RWPE1 (cell line): ENCODE measurements at regions not wholly inside any gene's neighbourhood (a gene's known extent, or its start where the extent isn't known, plus 50 kb on each side); places are given as distances from the start of the nearest gene placed in this dataset.

ENCODE experiments used
- CTCF ChIA-PET: fragments of 350-600 bp; sonication (Branson Sonifier 250); formaldehyde crosslinking; extraction: SDS; loops from one replicate; lab custom pipeline; 2021; lab: Yijun Ruan, JAX
- POLR2A ChIA-PET: fragments of 400-600 bp; formaldehyde crosslinking; extraction: SDS; loops from one replicate; lab custom pipeline; 2020; ENCODE audit warnings: antibody characterized with exemption; ENCODE audit not compliant: low non-redundant PET; lab: Yijun Ruan, JAX
- DNase-seq: peaks from one replicate; pipeline ENCODE4 v3.0.0; 2012; ENCODE audit warnings: low spot score
- H3K27ac ChIP-seq: fragments of 450-650 bp; 2 replicates; pipeline ENCODE4 v1.5.1; 2017
- CTCF ChIP-seq: fragments of 450-650 bp; conservative IDR thresholded peaks from 2 replicates; pipeline ENCODE4 v1.5.1; 2017; ENCODE audit warnings: low read depth, mild to moderate bottlenecking

- no peak overlapping the region for H3K27ac ChIP-seq
- POLR2A ChIA-PET: no interaction called here
- CTCF ChIA-PET: interaction anchor here (0.6 to 0.7 kb wide), 2 partner anchors 31 to 168 kb away, joined by 4 read pairs; no protein-coding TSS in a partner anchor
- no peak for TF ChIP-seq CTCF
- DNase-seq: no peak
Measured at GRCh38 chr5:124036786-124037185, 524.8 kb downstream of the CSNK1G3 start.

GRCh38 chr5:124034963-124035362 is 523.0 kb downstream of the CSNK1G3 start:
- CTCF ChIA-PET: no interaction called here
- POLR2A ChIA-PET: interaction anchor here (0.7 kb wide), 1 partner anchor 254 kb away, joined by 3 read pairs; no protein-coding TSS in a partner anchor
- no peak for TF ChIP-seq CTCF
- no peak for DNase-seq
- no peak overlapping the region for H3K27ac ChIP-seq

GRCh38 chr5:124034083-124034700 is 522.2 kb downstream of the CSNK1G3 start:
- TF ChIP-seq CTCF: no peak
- ChIA-PET CTCF (no interaction called here), POLR2A (no interaction called here)
- no peak for DNase-seq
- H3K27ac ChIP-seq: no peak overlapping the region

- no peak for TF ChIP-seq CTCF
- no peak for DNase-seq
- ChIA-PET POLR2A (no interaction called here), CTCF (no interaction called here)
- H3K27ac ChIP-seq: no peak overlapping the region
Measured at GRCh38 chr5:124030043-124030491, 518.1 kb downstream of the CSNK1G3 start.

GRCh38 chr5:124027441-124027840 is 515.5 kb downstream of the CSNK1G3 start:
- H3K27ac ChIP-seq: no peak overlapping the region
- ChIA-PET CTCF (no interaction called here), POLR2A (no interaction called here)
- TF ChIP-seq CTCF: no peak
- no peak for DNase-seq

- ChIA-PET CTCF (interaction anchor here (0.7 kb wide), 1 partner anchor 49 kb away, joined by 3 read pairs; no protein-coding TSS in a partner anchor), POLR2A (no interaction called here)
- no peak overlapping the region for H3K27ac ChIP-seq
- TF ChIP-seq CTCF: no peak
- no peak for DNase-seq
Measured at GRCh38 chr5:124025306-124025845, 513.4 kb downstream of the CSNK1G3 start.
